ENCODE measurements at regions not wholly inside any gene's neighbourhood (a gene's known extent, or its start where the extent isn't known, plus 50 kb on each side); places are given as distances from the start of the nearest gene placed in this dataset.

GRCh38 chr1:227397354-227397978 is 79.2 kb upstream of the CDC42BPA start:
- ChIA-PET CTCF (ENCODE audit: low intra/inter-chr PET ratio) (no interaction called here), POLR2A (no interaction called here)
- no peaks in the 10 kb centered on the region for H3K9me1 ChIP-seq (ENCODE audit: control insufficient read depth, insufficient read depth, low read length)
- H3K36me3 ChIP-seq (ENCODE audit: control insufficient read depth, insufficient read depth, low read length): no peaks in the 10 kb centered on the region
- peak overlapping the region; percentile 87 for H3K27ac ChIP-seq (ENCODE audit: extremely low read depth, low read depth, low read length)
- H2AFZ ChIP-seq (ENCODE audit: low read depth, low read length): peak overlapping the region; percentile 64
- BruUV-seq (replicated peaks): no TSS peak
- ATAC-seq: peak; percentile 13
- in situ Hi-C loops (cut with MboI): no loop called here
- H4K20me1 ChIP-seq (replicated peaks; ENCODE audit: control insufficient read depth, insufficient read depth, low read length): no peaks in the 10 kb centered on the region
- H3K4me1 ChIP-seq (replicated peaks in 1 of 2; ENCODE audit: control insufficient read depth in 2 of 2, insufficient read depth in 2 of 2, low read length in 2 of 2): peaks cover 19 to 35% of the 10 kb centered on the region in 2 experiments
- H3K4me2 ChIP-seq (ENCODE audit: insufficient read depth, low read length): peak overlapping the region; percentile 59
- no peaks in the 10 kb centered on the region for H3K9me3 ChIP-seq (replicated peaks; ENCODE audit: control insufficient read depth, insufficient read depth, low read depth, low read length)
- peak in 2 of 4 experiments; percentile 30 to 48 for DNase-seq (ENCODE audit: extremely low read depth in 1 of 4, low spot score in 3 of 4)
- intact Hi-C loops (cut with micrococcal nuclease): loop anchor here (2.0 kb wide), 2 partner anchors 33 to 79 kb away; partner anchors contain the start of gene CDC42BPA
- H3K79me2 ChIP-seq (ENCODE audit: control insufficient read depth, insufficient read depth, low read length): no peaks in the 10 kb centered on the region
- FAIRE-seq: peak; percentile 64
- H3K9ac ChIP-seq (ENCODE audit: insufficient read depth in 1 of 2, low read depth in 2 of 2, low read length in 2 of 2): peak overlapping the region in 1 of 2 experiments; percentile 57; a peak in 2 of 4 replicates
- 10% methylated on average over 5 of the region's 5 CpGs for WGBS (ENCODE audit: insufficient coverage, low coverage, missing lambda C conversion rate)
- H3K27me3 ChIP-seq (ENCODE audit: control insufficient read depth in 2 of 2, insufficient read depth in 2 of 2, low read length in 2 of 2): no peaks in the 10 kb centered on the region
- H3K4me3 ChIP-seq: peak overlapping the region; percentile 14; the same call in 1 of the 2 replicates
- 0 out of 2 replicates have a peak, but pooled peaks have one; percentile 64 for TF ChIP-seq HBP1 (CRISPR knock-in tag; IDR thresholded peaks at IDR 0.05)
- TF ChIP-seq CTBP1 (IDR thresholded peaks at IDR 0.05; ENCODE audit: borderline replicate concordance): peak; percentile 72
- TF ChIP-seq, protein P1, sequence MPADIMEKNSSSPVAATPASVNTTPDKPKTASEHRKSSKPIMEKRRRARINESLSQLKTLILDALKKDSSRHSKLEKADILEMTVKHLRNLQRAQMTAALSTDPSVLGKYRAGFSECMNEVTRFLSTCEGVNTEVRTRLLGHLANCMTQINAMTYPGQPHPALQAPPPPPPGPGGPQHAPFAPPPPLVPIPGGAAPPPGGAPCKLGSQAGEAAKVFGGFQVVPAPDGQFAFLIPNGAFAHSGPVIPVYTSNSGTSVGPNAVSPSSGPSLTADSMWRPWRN (IDR thresholded peaks at IDR 0.05; ENCODE audit: low read depth): peak; percentile 91
- TF ChIP-seq, protein P2, sequence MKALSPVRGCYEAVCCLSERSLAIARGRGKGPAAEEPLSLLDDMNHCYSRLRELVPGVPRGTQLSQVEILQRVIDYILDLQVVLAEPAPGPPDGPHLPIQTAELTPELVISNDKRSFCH (CRISPR knock-in tag; IDR thresholded peaks at IDR 0.05): no peak
- TF ChIP-seq, protein P2 (tag; IDR thresholded peaks at IDR 0.05): peak; percentile 65; the same call in 1 of the 2 replicates
- TF ChIP-seq ASH1L (IDR thresholded peaks at IDR 0.05; ENCODE audit: borderline replicate concordance, low read depth, partially characterized antibody): no peak
- TF ChIP-seq JUND (IDR thresholded peaks at IDR 0.05; ENCODE audit: borderline replicate concordance, low read depth, low read length): no peak; the same call in 1 of the 2 replicates
- TF ChIP-seq JUND (tag; IDR thresholded peaks at IDR 0.05; ENCODE audit: borderline replicate concordance, low read depth, low read length): peak; percentile 38; the same call in 1 of the 3 replicates
- peak; percentile 38; the same call in 1 of the 2 replicates for TF ChIP-seq MYC (IDR thresholded peaks at IDR 0.05; ENCODE audit: low read depth, low read length)
- TF ChIP-seq MYC (CRISPR knock-in tag; IDR thresholded peaks at IDR 0.05; ENCODE audit: borderline replicate concordance, low read depth): no peak
- 0 out of 2 replicates have a peak, but pooled peaks have one; percentile 10 for TF ChIP-seq HDAC8 (tag; IDR thresholded peaks at IDR 0.05)
- peak; percentile 21 to 52; a peak in 2 of 4 replicates for TF ChIP-seq MLLT1 (IDR thresholded peaks at IDR 0.05)
- TF ChIP-seq RBM17 (IDR thresholded peaks at IDR 0.05; ENCODE audit: borderline replicate concordance, low read depth, low read length): no peak
- no peak for TF ChIP-seq POLR3A (IDR thresholded peaks at IDR 0.05; ENCODE audit: borderline replicate concordance, extremely low read depth, insufficient read depth, insufficient read length)
